HG02623 (cell line): ENCODE measurements at regions not wholly inside any gene's neighbourhood (a gene's known extent, or its start where the extent isn't known, plus 50 kb on each side); places are given as distances from the start of the nearest gene placed in this dataset.
A peak's percentile ranks its signal among the peaks of the same experiment; 100 is the strongest.

Source experiments
- ATAC-seq: cut with Tn5 transposase; IDR thresholded peaks from one replicate; pipeline ENCODE4 v1.9.1; 2021; ENCODE audit warnings: moderate library complexity; ENCODE audit not compliant: unreplicated experiment

- peak; percentile 37 for ATAC-seq
Measured at GRCh38 chr7:22565315-22565811, 65.4 kb upstream of the STEAP1B start.

- no peak for ATAC-seq
Measured at GRCh38 chr7:22564511-22565045, 64.6 kb upstream of the STEAP1B start.

GRCh38 chr7:22563621-22564241 lies 63.7 kb upstream of the STEAP1B start:
- ATAC-seq = peak; percentile 32

GRCh38 chr7:22563032-22563501 lies 63.1 kb upstream of the STEAP1B start:
- peak; percentile 11 for ATAC-seq

GRCh38 chr7:22561895-22562593 lies 62.1 kb upstream of the STEAP1B start:
- peak; percentile 28 for ATAC-seq

- no peak for ATAC-seq
Measured at GRCh38 chr7:22561321-22561811, 61.4 kb upstream of the STEAP1B start.

GRCh38 chr7:22559829-22560489 lies 60.0 kb upstream of the STEAP1B start:
- ATAC-seq = peak; percentile 45

GRCh38 chr7:22557167-22557566 lies 57.2 kb upstream of the STEAP1B start:
- ATAC-seq = no peak

- no peak for ATAC-seq
Measured at GRCh38 chr7:22555476-22555875, 55.5 kb upstream of the STEAP1B start.

- no peak for ATAC-seq
Measured at GRCh38 chr7:22554184-22554583, 54.2 kb upstream of the STEAP1B start.

GRCh38 chr7:22551768-22552513 lies 52.0 kb upstream of the STEAP1B start:
- peak; percentile 71 for ATAC-seq

- no peak for ATAC-seq
Measured at GRCh38 chr7:22550514-22551030, 50.6 kb upstream of the STEAP1B start.

GRCh38 chr7:22549667-22550513 lies 49.9 kb upstream of the STEAP1B start:
- ATAC-seq = no peak
